ENCODE measurements at regions not wholly inside any gene's neighbourhood (a gene's known extent, or its start where the extent isn't known, plus 50 kb on each side); places are given as distances from the start of the nearest gene placed in this dataset.

DNA sequence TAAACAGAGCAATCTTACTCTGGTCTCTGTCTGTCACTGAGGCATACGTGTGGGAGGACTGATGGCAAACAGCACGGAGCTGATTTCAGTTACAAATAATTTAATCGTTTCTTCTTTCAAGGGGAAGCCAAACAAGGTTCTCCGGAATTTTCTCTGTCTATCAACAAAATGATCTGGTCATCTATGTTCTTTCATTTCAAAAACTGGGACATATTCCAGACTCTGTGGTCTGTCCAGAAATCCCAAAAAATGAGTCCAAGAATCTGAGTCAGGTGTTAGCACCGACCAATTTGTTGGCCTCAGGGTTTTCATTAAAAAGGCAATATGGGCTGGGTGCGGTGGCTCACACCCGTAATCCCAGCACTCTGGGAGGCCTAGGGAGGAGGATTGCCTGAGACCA lies 69.9 kb upstream of the ZNF608 start:
- TF ChIP-seq, protein P1, sequence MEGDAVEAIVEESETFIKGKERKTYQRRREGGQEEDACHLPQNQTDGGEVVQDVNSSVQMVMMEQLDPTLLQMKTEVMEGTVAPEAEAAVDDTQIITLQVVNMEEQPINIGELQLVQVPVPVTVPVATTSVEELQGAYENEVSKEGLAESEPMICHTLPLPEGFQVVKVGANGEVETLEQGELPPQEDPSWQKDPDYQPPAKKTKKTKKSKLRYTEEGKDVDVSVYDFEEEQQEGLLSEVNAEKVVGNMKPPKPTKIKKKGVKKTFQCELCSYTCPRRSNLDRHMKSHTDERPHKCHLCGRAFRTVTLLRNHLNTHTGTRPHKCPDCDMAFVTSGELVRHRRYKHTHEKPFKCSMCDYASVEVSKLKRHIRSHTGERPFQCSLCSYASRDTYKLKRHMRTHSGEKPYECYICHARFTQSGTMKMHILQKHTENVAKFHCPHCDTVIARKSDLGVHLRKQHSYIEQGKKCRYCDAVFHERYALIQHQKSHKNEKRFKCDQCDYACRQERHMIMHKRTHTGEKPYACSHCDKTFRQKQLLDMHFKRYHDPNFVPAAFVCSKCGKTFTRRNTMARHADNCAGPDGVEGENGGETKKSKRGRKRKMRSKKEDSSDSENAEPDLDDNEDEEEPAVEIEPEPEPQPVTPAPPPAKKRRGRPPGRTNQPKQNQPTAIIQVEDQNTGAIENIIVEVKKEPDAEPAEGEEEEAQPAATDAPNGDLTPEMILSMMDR (IDR thresholded peaks at IDR 0.05): no peak
- TF ChIP-seq EZH2 (IDR thresholded peaks at IDR 0.05): no peak
- TF ChIP-seq EZH2phosphoT487 (IDR thresholded peaks at IDR 0.05): no peak
- peaks cover 7% of the 10 kb centered on the region for H3K9me3 Mint-ChIP-seq
- Histone ChIP-seq H2AFZ (replicated peaks) (no peak overlapping the region), H3K27ac (no peak overlapping the region), H3K79me2 (ENCODE audit: low read depth) (no peaks in the 10 kb centered on the region), H3K4me2 (no peak overlapping the region), H3K27me3 (no peaks in the 10 kb centered on the region), H3F3A (ENCODE audit: low read depth) (no peaks in the 10 kb centered on the region), H3K4me3 (no peak overlapping the region), H3K36me3 (no peaks in the 10 kb centered on the region), H3K9me3 (ENCODE audit: low read depth) (no peaks in the 10 kb centered on the region), H3K4me1 (no peaks in the 10 kb centered on the region), H3K9ac (no peak overlapping the region), H4K20me1 (ENCODE audit: low read depth) (no peaks in the 10 kb centered on the region)
- no peak overlapping the region for H3K27ac Mint-ChIP-seq
- peaks cover 10% of the 10 kb centered on the region for H3K27me3 Mint-ChIP-seq (ENCODE audit: insufficient read depth, low read depth)
- DNase-seq (ENCODE audit: low spot score): no peak
- H3K4me1 Mint-ChIP-seq: peaks cover 14% of the 10 kb centered on the region
- H3K36me3 Mint-ChIP-seq: peaks cover 6% of the 10 kb centered on the region
- no peak overlapping the region for H3K4me3 Mint-ChIP-seq

DNA sequence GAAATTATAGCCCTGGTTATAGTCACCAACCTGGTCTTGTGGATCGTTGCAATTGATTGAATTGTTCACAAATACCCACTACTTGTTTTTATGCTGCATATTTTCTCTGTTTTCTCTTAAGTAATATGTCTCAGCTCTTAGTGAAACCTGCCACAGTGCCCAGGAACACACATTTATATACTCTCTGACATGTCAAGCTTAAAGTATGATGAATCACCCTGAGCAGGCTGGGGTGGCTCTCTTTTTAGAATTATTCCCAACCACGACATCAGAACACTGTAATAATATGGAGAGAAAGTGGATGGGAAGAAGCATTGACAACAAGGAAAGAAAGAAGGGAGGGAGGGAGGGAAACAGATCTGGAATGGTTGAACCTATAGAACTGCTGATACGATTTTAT lies 72.8 kb upstream of the ZNF608 start:
- H3K27me3 Mint-ChIP-seq (ENCODE audit: insufficient read depth, low read depth): peaks cover 5% of the 10 kb centered on the region
- H3K9me3 ChIP-seq (ENCODE audit: low read depth): no peaks in the 10 kb centered on the region
- no peaks in the 10 kb centered on the region for H3K27me3 ChIP-seq
- no peaks in the 10 kb centered on the region for H3K4me1 ChIP-seq
- H3K4me3 ChIP-seq: no peak overlapping the region
- H3K4me3 Mint-ChIP-seq: no peak overlapping the region
- no peaks in the 10 kb centered on the region for H3K36me3 ChIP-seq
- no peaks in the 10 kb centered on the region for H3F3A ChIP-seq (ENCODE audit: low read depth)
- no peak overlapping the region for H3K4me2 ChIP-seq
- TF ChIP-seq, protein P1 (IDR thresholded peaks at IDR 0.05): no peak
- no peak for TF ChIP-seq EZH2 (IDR thresholded peaks at IDR 0.05)
- TF ChIP-seq EZH2phosphoT487 (IDR thresholded peaks at IDR 0.05): no peak
- peaks cover 22% of the 10 kb centered on the region for H3K4me1 Mint-ChIP-seq
- no peak overlapping the region for H3K27ac ChIP-seq
- no peak overlapping the region for H3K27ac Mint-ChIP-seq
- peaks cover 6% of the 10 kb centered on the region for H3K36me3 Mint-ChIP-seq
- no peak overlapping the region for H2AFZ ChIP-seq (replicated peaks)
- H3K79me2 ChIP-seq (ENCODE audit: low read depth): no peaks in the 10 kb centered on the region
- no peak overlapping the region for H3K9ac ChIP-seq
- no peaks in the 10 kb centered on the region for H4K20me1 ChIP-seq (ENCODE audit: low read depth)
- DNase-seq (ENCODE audit: low spot score): no peak
- H3K9me3 Mint-ChIP-seq: peaks cover 15% of the 10 kb centered on the region

DNA sequence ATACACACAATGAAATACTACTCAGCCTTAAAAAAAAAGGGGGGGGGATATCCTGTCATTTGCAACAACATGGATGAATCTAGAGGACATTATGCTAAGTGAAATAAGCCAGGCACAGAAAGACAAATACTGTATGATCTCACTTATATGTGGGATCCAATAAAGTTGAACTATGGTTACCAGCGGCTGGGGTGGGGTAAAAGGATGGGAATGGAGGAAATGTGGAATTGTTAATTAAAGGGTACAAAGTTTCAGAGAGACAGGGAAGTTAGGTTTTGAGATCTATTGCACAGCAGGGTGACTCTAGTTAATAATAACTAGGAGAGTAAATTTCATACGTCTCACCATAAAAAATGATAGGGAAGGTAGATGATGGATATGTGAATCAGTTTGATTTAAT lies 76.2 kb upstream of the ZNF608 start:
- no peaks in the 10 kb centered on the region for H3K36me3 ChIP-seq
- no peaks in the 10 kb centered on the region for H3K27me3 ChIP-seq
- peak overlapping the region; percentile 40 for H3K27ac Mint-ChIP-seq
- no peak overlapping the region for H3K4me2 ChIP-seq
- TF ChIP-seq EZH2 (IDR thresholded peaks at IDR 0.05): no peak
- TF ChIP-seq EZH2phosphoT487 (IDR thresholded peaks at IDR 0.05): no peak
- TF ChIP-seq, protein P1 (IDR thresholded peaks at IDR 0.05): no peak
- no peaks in the 10 kb centered on the region for H4K20me1 ChIP-seq (ENCODE audit: low read depth)
- H3K9ac ChIP-seq: no peak overlapping the region
- H3K4me3 Mint-ChIP-seq: no peak overlapping the region
- DNase-seq (ENCODE audit: low spot score): no peak
- no peaks in the 10 kb centered on the region for H3K4me1 ChIP-seq
- H3K36me3 Mint-ChIP-seq: peaks cover 4% of the 10 kb centered on the region
- H3K79me2 ChIP-seq (ENCODE audit: low read depth): no peaks in the 10 kb centered on the region
- H3K9me3 ChIP-seq (ENCODE audit: low read depth): no peaks in the 10 kb centered on the region
- H3K9me3 Mint-ChIP-seq: peaks cover 11% of the 10 kb centered on the region
- H3K27me3 Mint-ChIP-seq (ENCODE audit: insufficient read depth, low read depth): peaks cover 5% of the 10 kb centered on the region
- peaks cover 24% of the 10 kb centered on the region for H3K4me1 Mint-ChIP-seq
- H3F3A ChIP-seq (ENCODE audit: low read depth): no peaks in the 10 kb centered on the region
- H2AFZ ChIP-seq (replicated peaks): no peak overlapping the region
- H3K4me3 ChIP-seq: no peak overlapping the region
- H3K27ac ChIP-seq: no peak overlapping the region
